Activated CD4-positive, alpha-beta T cell treated with anti-CD3 and anti-CD28 coated beads, Interleukin-2, amount 50 U/mL, for 48 hours (primary cell): ENCODE measurements at regions not wholly inside any gene's neighbourhood (a gene's known extent, or its start where the extent isn't known, plus 50 kb on each side); places are given as distances from the start of the nearest gene placed in this dataset.

Experiments used
- DNase-seq, 2 experiments: peaks; one replicate each; pipeline ENCODE4 v3.0.0-alpha.2; 2020

DNA sequence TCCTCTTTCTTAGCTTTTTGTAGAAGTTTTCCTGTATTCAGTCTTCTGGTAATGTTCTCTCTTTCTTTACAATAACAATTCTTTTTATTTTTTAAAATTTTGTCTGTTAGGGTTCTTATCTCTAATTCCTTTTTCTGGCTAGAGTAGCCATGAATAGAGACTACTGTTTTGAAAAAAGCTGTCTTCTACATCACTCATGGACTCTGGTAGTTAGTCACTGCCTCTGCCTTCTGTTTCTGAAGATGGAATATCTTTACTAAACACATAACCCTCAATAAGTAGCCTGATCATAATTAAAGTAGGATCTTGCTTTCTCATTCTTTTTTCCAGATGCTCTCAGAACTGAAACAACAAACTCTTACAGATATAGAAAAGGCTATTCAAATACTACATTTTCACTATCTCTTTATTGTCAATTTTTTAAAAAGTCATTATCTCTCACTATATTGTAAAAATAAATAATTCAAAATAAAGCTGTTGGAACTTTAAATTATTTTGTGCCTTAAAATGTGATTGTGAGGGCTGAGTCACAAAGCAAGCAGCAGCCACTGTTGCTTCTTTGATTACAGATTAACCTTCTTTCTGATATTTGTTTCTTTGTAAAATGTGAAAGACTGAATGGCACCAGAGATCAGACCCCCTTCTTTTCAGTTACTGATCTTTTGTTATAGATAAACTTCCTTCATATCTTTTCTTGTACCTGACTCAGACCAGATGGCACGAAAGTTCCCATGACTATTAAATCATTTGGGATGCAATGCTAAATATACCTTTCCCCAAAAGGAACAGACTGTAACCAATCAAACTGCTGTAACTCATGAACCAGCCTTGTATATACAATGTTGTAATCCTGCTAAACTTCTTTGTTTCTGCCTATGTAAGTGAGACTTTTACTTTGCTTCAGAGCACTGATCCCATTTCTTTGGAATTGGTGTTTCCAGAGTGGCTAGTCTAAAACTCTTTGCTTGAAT is 1159.5 kb downstream of the IGSF11 start:
- DNase-seq = no peak

DNA sequence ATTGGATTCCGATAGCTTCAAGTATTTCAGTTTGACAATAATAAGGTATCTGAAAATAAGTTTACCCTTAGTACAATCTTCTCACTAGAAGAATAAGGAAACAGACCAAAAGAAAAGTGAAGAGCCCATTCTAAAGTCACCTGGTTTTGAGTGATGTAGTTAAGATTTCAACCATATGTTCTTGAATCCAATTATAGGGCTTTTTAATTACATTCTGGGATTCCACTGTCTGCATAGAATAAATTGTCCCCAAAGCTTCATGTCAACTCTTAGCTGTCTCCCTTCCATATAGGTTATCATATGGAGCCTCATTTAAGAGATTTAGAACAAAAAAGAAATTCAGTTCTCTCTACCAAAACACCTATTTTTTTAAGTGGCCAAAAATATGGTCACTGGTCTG is 1158.8 kb downstream of the IGSF11 start:
- DNase-seq = no peak

DNA sequence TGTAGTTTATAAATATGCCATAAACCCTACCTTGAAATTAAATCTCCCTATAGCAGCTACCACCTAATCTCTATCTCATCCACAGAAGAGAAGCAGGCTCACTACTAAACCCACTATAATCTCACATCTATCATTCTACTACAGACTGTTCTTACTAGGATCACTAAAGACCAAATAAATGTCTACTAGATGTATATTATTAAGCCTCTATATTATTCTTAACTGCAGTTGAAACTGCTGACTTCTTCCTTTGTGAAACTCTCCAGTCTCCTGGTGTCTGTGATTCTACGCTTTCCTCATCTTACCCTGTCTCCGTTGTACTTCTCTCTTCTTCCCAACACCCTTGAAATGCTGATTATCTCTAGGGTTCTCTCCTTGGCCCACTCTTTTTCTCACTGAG is 1154.0 kb downstream of the IGSF11 start:
- no peak for DNase-seq

DNA sequence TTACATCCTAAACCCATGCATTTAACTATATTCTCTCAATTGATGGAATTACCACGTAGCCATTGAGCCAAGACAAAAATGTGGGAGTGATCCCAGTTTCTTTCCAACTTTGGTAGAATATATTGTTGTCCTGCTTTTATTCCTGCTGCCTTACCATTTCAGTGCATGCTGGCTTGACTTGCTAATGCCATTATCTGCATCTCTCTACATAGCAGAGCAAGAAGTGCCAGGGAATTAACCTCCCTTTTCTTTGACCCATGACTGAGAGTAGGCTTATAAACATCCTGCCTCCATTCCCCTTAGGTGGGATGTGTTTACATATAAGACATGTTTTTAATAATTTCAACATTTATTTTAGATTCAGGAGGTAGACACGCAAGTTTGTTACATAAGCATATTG is 1153.4 kb downstream of the IGSF11 start:
- DNase-seq = no peak

DNA sequence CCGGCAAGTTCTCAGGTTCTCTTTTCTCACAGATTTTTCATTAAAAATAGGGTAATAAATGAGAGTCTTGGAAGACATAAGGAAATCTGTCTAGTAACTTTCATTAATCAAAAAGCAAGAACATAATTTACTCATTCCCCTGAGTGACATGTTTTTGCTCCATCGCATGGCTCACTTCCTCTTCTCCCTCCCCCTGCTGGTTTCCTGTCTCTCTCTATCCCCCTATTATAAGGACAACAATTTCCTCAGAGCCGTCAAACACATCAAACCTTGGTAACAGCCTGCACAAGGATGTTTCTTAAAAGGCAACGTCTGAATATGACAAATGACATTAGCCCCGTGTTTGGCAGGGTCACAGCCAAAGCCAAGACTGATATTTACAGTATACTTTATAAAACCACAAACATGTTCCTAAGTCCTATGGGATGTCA is 1149.6 kb downstream of the IGSF11 start:
- no peak for DNase-seq

DNA sequence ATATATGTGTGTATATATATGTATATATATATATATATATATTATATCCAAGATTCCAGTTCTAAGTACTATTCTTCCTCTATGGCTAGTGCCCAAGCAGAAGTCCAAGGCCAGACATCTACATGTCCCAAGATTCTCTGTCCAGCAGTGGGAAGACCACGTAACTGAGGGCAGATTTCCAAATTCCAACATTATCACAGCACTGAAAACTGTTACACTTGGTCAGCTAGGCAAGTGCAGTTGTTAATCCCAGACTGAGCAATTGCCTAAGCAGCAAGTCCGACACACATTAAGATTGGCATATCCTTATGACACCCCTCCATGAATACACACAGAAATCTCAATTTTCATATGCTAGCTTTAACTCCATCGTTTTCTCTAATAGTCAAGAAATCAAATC is 1148.5 kb downstream of the IGSF11 start:
- no peak for DNase-seq

DNA sequence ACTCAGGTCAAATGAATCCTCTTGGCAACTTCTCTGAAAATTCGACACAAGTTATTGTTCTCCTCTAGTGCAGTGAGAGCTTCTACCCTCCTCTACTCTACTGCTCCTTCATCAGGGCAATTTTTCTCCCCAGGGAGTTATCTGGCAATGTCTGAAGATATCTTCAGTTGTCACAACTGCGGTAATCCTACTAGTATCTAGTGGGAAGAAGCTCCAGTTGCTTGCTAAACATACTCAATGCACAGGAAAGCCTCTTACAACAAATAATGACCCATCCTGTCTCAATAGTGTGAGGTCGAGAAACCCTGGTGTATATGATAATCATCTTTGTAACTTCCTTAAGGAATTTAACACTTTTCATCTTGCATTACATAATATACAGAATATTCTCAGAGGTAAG is 1147.6 kb downstream of the IGSF11 start:
- DNase-seq = no peak

DNA sequence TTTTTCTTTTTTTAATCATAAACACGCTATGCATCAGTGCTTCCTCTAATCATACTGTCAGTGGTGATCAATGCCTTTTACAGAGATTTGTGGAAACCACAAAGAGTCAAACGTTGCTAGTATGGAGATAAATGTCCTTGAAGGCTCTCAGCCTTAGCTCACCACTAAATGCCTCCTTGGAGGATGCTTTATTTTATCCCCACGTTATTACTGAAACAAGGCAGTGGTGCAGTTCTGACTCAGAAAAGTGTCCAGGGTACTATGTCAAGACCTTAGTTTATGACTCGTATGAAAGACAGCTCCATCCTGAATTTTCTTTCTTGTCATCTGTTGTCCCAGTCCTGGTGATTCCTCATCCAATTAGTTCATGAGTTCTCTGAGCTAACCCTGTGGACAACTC is 1146.7 kb downstream of the IGSF11 start:
- no peak for DNase-seq

DNA sequence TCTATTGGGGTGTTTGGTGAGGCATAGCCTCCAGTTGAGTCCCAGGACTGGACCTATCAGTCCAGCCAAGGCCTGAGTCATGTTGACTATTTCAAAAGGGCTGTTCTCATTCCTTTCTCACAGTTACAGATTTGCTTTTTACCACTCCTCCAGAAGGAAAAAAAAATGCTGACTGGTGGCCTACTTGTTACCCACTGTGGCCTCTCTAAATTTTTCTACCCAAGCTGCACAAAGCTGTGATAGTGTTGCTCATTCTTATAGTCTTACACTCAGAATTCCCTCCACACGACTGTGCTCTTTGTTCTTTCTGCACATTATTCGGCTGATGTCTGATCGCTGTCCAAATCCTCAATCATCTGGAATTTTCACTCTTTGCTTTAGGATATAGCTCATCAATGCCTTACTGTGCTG is 1142.2 kb downstream of the IGSF11 start:
- DNase-seq = no peak

DNA sequence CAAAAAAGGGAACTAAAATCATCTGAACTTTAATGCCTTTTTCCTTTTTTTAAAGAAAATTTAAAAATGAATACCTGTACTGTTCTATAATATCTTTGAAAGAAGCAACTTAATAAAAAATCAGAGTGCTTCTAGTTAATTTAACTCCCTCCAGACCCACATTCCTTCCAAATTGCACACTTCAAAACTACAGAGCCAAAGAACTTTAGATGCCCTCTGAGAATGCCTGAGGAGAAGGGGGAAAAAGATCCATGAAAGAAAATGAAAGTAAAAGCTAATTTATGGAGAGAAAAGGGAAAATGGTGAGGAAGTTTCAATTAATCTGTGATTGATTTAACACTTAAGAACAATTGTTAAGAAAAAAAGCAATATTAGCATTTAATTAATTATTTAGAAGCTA is 1141.6 kb downstream of the IGSF11 start:
- no peak for DNase-seq

DNA sequence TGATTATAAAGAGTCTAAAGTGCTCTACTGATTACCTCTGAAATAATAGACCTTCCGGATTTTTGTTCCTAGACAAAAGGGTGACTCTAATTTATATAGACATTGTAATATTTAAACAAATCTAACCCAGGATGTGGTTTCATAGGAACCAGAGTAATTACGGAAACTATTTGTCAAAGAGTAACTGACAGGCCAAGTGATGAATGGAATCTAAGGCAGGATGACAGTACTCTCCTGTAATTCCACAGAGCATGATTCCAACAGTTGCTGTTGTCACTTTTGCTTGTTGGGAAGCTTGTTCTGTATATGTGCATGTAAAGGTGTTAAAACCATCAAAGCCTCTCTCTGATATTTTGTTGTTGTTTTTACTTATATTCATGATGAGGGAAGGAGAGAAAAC is 1141.0 kb downstream of the IGSF11 start:
- DNase-seq = no peak

DNA sequence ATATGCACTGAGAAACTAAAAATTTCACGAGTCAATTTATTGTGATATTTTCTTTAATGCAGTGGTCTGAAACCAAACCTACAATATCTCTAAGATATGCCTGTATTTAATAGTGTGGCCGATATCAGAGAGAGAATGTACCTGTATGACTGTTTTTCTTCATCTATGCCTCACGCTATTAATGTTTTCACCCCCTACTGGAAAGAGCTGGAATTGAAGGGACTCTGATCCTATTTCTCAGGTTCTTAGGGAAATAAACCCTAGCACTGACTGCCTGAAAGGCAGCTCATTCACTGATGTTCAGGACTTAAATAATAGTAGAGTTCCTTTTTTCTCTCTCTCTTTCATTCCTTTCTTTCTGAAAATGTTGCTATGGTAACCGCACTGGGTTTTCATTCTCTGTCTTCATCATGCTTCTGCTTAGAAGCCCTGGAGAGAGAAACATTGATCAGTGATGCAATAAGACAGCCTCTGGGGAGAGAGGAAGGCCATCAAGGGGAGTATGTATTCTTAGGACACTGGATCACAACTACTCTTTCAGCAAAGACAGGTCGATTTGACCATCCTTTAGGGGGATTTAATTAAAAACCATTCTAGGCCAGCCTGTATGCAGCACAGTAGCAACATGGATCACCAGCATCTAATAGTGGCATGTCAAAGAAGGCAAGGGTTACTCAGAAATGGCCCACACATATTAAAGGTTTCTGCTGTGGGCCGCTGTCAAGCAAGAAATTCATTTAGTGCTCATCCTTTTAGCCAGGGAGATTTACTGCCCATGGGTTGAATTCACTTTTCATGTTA is 1135.7 kb downstream of the IGSF11 start:
- DNase-seq = no peak

DNA sequence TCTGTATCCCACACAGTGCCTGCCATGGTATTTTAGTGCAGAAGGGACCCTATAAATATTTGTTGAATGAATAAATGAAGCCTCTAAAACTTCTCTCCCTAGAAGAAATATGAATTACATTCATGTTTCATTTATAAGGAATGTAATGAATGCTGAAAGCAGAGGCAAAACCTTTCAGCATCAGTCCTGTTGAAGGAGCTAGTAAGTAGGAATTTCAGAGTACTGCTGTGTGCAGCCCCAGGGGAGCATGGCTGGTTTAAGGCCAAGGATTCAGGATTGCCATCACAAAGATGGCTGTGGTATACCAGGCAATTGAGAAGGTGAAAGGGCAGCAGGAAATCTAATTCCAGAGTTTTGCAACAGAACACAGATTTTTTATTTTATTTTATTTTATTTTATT is 1131.4 kb downstream of the IGSF11 start:
- no peak for DNase-seq

DNA sequence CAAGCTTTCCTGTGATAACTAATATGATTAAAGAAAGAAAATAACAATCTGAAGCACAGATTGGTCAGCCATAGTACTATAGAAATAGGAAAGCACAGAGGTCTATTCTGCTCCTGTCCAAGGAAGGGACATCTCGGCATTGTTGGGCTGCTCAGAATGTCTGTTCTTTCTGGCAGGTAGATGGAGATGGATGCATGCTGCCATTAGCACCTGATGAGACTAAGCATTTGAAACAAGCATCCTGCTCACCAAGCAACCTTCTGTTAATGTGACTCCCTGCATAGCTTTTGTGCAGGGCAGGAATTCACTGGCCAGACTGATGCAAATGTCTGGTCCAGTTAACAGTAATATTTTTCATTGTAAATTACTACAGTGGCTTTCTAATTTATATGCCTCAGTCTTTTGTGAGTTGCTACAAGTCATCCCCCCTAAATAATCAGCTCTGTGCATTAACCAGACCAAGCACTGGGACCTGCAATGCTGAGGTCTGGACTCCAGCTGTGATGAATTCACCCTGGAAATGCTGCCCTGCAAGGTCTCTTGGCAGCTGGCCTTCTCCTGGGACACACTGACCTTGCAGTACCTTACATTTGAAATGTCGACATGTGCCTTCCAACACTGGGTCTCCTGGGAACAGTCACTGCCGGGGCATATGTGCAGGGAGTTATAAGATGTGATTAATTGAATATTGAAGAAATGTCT is 1123.7 kb downstream of the IGSF11 start:
- no peak for DNase-seq

DNA sequence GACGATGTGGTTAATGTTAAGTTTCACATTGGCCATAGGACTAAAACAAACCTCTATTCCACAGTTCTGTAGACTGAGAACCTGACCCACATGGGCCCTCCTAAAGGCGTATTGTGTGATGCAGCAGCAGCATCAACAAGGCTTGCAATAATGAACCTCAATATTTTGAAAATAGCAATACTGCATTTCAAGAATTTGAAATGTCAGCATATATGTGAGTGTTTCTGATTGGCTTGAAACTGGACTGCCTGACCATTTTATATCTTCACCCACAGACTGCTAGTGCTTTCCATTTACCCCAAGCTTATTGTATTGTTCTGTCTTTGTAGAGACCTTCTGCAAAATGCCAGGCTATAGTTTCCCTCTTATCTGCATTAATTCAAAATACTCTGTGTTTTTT is 1122.3 kb downstream of the IGSF11 start:
- no peak for DNase-seq

DNA sequence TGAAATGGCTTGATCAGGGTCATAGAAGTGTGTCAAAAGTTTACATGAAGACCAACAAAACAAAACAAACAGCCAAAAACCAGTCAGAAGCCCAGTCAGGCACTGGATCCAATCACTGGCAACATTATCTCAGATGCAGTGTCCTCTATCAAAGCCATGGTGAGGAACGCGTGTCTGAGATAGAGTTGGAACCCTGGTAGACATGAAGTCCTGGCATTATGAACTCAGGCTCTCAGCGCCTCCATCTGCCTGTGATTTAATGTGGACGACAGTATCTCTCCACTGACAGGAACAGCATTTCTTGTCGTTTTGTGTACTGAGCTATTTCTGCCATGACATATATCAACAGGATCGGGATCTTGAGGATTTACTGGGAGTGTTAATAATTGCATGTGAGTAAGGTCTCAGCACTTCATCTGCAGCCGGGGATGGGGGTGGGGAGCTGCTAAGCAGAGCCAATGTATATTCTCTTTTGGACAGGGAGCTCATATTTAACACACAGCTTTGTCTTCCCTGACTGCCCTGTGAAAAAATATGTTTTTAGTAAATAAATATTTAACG is 1120.0 kb downstream of the IGSF11 start:
- DNase-seq = no peak

DNA sequence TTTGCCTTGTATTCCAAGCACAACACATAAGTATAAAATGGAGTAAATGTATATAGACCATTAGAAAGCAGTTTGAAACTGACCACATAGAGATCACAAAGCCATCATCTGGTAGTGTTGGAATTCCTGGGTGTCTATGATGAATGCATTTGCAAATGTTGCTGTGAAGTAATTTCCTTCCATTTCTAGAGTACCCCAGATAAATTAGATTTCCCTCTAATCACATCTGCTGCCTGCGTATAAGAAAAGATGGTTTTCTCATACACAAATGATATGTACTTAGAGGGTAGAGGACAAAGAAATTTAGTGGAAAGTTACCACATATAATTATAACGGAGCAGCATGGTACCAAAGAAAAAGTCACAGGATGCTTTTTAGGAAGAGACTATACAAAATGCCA is 1117.8 kb downstream of the IGSF11 start:
- DNase-seq = no peak

DNA sequence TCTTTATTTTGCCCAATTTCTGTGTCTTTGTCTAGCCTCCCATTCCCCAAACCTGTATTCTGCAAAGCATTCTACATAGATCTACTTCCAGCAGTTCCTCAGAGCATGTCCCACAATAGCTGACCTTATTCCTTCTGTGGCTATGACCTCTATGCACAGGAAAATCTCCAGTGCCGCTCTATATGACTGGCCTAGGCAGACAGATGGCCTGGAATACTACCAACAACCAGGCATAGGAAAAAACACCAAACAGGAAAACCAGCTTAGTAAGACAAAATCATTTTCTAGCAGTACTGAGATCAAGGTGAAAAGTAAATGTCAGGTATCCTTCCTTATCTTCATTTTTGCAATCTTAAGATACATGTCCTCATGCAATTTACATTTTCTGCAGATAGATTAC is 1115.0 kb downstream of the IGSF11 start:
- DNase-seq = no peak

DNA sequence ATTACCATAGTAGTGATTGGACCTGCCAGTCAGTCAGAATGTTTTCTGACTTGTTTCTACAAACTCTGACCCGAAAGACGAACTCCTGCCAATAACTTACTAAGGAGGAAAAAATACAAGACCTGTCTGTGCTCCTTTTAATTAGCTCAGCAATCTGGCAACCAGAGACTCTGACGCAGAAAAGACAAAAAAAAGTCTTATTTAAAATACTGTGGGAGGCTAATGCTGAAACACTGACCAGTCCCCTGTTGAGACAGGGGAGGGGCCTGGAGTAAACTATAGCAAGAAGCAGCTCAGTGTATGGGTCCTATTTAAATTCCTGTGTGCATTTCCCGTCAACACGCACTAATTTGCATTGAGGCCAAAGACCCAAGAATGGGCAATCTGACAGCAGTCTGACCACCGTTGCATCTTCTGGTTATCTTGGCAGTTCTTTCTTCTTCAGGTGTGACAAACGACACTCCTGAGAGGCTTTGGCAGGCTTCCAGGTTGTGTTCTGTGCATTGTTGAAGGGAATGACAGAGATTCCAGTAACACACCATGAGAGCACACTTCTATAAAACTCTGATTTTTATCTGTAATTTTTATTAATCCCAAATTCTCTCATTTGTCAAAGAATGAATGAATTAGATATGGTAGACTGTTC is 1114.3 kb downstream of the IGSF11 start:
- no peak for DNase-seq

DNA sequence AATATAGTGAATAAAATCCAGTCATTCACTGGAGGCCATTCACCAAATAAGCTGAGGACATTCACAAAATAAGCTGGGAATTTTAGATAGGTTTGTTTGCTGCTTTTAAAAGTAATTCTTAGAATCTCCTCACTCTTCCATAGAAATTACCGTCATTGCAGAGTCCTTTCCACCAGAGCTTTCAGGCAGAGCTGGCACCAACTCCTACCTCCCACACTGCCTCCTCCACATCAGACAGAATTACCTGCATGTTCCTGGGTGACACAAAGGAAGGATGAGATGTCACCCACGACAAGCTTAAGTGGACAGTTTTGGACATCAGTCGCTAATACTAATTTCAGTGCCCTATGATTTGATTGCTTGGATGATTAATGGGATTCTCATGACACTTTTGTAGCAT is 1113.2 kb downstream of the IGSF11 start:
- DNase-seq = no peak

DNA sequence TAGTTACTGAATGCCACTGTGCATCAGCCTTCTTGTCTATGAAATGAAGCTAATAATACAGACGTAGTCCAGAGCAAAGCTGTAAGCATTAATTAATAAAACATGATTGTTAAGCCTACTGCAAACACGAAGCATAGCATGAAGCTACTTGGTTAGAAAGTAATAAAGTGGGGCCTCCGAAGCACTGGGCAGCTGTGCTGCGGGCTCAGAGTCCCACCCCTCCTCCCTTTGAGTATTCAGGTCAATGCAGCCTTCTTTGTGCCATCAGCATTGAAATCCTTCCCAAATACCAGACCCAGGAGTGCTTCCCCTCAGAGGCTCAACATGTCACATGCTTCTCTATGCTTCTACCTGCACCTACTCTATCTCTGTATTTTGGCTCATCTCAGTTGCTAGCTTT is 1112.6 kb downstream of the IGSF11 start:
- no peak for DNase-seq

DNA sequence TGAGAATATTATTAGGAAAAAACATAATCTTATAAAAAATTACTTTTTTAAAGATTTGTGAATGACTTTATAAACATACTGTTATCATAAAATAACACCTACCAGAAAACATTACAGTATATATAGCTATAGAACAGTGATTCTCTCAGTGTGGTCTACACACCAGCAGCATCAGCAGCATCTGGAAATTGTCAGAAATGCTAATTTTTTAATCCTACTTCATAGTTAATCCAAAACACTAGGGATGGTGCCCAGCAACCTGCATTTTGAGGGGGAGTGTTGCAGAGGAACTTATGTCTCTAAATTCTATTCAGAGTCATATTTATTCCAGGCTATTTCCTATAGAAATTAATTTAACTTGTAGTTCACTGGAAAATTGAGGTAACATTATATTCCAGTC is 1107.8 kb downstream of the IGSF11 start:
- no peak for DNase-seq

DNA sequence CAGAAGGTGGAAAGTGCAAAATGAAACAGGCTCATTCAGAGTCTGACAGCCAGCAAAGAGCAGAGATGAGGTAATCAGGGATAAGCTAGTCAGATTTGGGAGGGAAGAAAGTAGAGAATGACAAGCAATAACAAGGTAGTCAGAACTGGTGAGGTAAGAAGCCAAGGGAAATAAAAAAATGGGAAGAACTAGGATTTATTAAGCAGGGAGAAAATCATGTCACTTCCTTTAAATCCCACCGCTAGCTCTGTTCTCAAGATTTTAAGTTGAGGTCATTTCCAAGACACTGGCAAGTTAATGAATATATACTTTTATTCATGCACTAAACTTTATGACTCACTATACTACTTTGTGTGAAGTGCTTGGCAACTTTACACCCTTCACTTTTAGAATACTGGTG is 1106.8 kb downstream of the IGSF11 start:
- no peak for DNase-seq
